AG04450 (cell line): ENCODE measurements at regions not wholly inside any gene's neighbourhood (a gene's known extent, or its start where the extent isn't known, plus 50 kb on each side); places are given as distances from the start of the nearest gene placed in this dataset.

Experiments
- CTCF ChIA-PET: fragments of 300-600, 350-600 bp; formaldehyde crosslinking; extraction: SDS; loops from one replicate; lab custom pipeline; 2022; ENCODE audit warnings: antibody characterized with exemption, inconsistent platforms; lab: Charles Lee
- POLR2A ChIA-PET: fragments of 350-600 bp; formaldehyde crosslinking; extraction: SDS; loops from one replicate; lab custom pipeline; 2021; ENCODE audit warnings: antibody characterized with exemption, inconsistent platforms; lab: Yijun Ruan, JAX
- DNase-seq: peaks from one replicate; pipeline ENCODE4 v3.0.0-alpha.2; 2011; ENCODE audit warnings: low read depth, low spot score
- H3K27ac ChIP-seq: one replicate; pipeline ENCODE4 v1.5.1; 2012; ENCODE audit warnings: low read depth, low read length, control low read depth
- H3K27me3 ChIP-seq: one replicate; pipeline ENCODE4 v1.6.0; 2012; ENCODE audit warnings: low read length; ENCODE audit not compliant: control insufficient read depth, insufficient read depth
- H3K4me3 ChIP-seq: 2 replicates; pipeline ENCODE4 v1.5.1; 2011; ENCODE audit warnings: mild to moderate bottlenecking, low read depth, low read length, control low read depth
- H3K9me3 ChIP-seq: 2 replicates; pipeline ENCODE4 v1.5.1; 2012; ENCODE audit warnings: low read length; ENCODE audit not compliant: control insufficient read depth, insufficient read depth
- CTCF ChIP-seq: IDR thresholded peaks from 2 replicates; pipeline ENCODE4 v1.5.1; 2011; ENCODE audit warnings: low read depth, low read length, control low read depth, inconsistent platforms

- CTCF ChIA-PET: interaction anchor here (0.6 kb wide), 1 partner anchor 16 kb away, joined by 3 read pairs; no protein-coding TSS in a partner anchor
- no peak for DNase-seq
- Histone ChIP-seq H3K4me3 (no peak overlapping the region), H3K27ac (no peak overlapping the region), H3K9me3 (no peaks in the 10 kb centered on the region), H3K27me3 (no peaks in the 10 kb centered on the region)
- TF ChIP-seq CTCF: no peak
- POLR2A ChIA-PET: no interaction called here
Observed at GRCh38 chr21:16633831-16634459, 878.9 kb upstream of the CXADR start.

- no peak overlapping the region for H3K27ac ChIP-seq
- H3K27me3 ChIP-seq: no peaks in the 10 kb centered on the region
- H3K9me3 ChIP-seq: no peaks in the 10 kb centered on the region
- CTCF ChIA-PET: no interaction called here
- H3K4me3 ChIP-seq: no peak overlapping the region
- no peak for TF ChIP-seq CTCF
- POLR2A ChIA-PET: no interaction called here
- no peak for DNase-seq
Observed at GRCh38 chr21:16634515-16634914, 878.3 kb upstream of the CXADR start.

- POLR2A ChIA-PET: no interaction called here
- CTCF ChIA-PET: no interaction called here
- TF ChIP-seq CTCF: no peak
- no peak overlapping the region for H3K27ac ChIP-seq
- no peak overlapping the region for H3K4me3 ChIP-seq
- H3K27me3 ChIP-seq: no peaks in the 10 kb centered on the region
- DNase-seq: no peak
- H3K9me3 ChIP-seq: no peaks in the 10 kb centered on the region
Observed at GRCh38 chr21:16640297-16641027, 872.4 kb upstream of the CXADR start.

- CTCF ChIA-PET: interaction anchor here (1.1 kb wide), 1 partner anchor 9 kb away, joined by 3 read pairs; no protein-coding TSS in a partner anchor
Observed at GRCh38 chr21:16642353-16642752, 870.5 kb upstream of the CXADR start.

More at GRCh38 chr21:16642353-16642752, 870.5 kb upstream of the CXADR start:
- H3K27me3 ChIP-seq: no peaks in the 10 kb centered on the region
- no peak for DNase-seq
- no peak for TF ChIP-seq CTCF
- H3K9me3 ChIP-seq: no peaks in the 10 kb centered on the region
- H3K4me3 ChIP-seq: no peak overlapping the region
- no peak overlapping the region for H3K27ac ChIP-seq
- POLR2A ChIA-PET: interaction anchor here (0.7 kb wide), 1 partner anchor 123 kb away, joined by 3 read pairs; no protein-coding TSS in a partner anchor
